ENCODE measurements at regions not wholly inside any gene's neighbourhood (a gene's known extent, or its start where the extent isn't known, plus 50 kb on each side); places are given as distances from the start of the nearest gene placed in this dataset.

DNA sequence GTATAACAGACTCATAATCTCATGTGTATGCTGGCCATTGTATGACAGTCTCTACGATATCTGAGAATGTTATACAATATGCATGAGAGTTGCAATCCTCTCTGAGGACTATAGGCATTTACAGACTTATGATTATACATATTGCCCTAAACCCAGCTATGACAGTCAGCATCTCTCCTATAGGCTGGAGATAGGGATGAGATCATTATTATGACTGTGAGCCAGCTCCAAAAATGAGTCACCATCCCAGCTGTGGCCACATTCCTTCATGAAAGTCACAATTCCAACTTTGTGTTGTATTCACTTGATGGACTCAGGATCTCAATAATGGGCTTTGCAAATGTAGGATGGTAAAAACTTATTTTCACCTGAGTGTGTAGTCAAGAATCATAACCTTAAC lies 1024.5 kb upstream of the AMELY start:
- no peak overlapping the region for H3K4me2 ChIP-seq (ENCODE audit: low read length)
- no peak overlapping the region for H2AFZ ChIP-seq (ENCODE audit: low read length)
- H4K20me1 ChIP-seq (ENCODE audit: insufficient read depth, low read length) = no peaks in the 10 kb centered on the region
- H3F3A ChIP-seq (ENCODE audit: insufficient read depth, low read length) = no peaks in the 10 kb centered on the region
- no peaks in the 10 kb centered on the region for H3K27me3 ChIP-seq (ENCODE audit: insufficient read depth, low read length)
- no peaks in the 10 kb centered on the region for H3K36me3 ChIP-seq (ENCODE audit: insufficient read depth, low read length)
- H3K79me2 ChIP-seq (ENCODE audit: insufficient read depth, low read length) = no peaks in the 10 kb centered on the region
- H3K27ac ChIP-seq (ENCODE audit: low read depth, low read length, poor library complexity, severe bottlenecking) = no peak overlapping the region
- H3K4me3 ChIP-seq (ENCODE audit: low read depth, low read length, poor library complexity, severe bottlenecking) = no peak overlapping the region
- no peaks in the 10 kb centered on the region for H3K9me2 ChIP-seq (ENCODE audit: low read depth, low read length)
- H3K9ac ChIP-seq (ENCODE audit: low read length) = no peak overlapping the region
- TF ChIP-seq, protein P1, sequence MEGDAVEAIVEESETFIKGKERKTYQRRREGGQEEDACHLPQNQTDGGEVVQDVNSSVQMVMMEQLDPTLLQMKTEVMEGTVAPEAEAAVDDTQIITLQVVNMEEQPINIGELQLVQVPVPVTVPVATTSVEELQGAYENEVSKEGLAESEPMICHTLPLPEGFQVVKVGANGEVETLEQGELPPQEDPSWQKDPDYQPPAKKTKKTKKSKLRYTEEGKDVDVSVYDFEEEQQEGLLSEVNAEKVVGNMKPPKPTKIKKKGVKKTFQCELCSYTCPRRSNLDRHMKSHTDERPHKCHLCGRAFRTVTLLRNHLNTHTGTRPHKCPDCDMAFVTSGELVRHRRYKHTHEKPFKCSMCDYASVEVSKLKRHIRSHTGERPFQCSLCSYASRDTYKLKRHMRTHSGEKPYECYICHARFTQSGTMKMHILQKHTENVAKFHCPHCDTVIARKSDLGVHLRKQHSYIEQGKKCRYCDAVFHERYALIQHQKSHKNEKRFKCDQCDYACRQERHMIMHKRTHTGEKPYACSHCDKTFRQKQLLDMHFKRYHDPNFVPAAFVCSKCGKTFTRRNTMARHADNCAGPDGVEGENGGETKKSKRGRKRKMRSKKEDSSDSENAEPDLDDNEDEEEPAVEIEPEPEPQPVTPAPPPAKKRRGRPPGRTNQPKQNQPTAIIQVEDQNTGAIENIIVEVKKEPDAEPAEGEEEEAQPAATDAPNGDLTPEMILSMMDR (IDR thresholded peaks at IDR 0.05; ENCODE audit: low read length) = no peak
- TF ChIP-seq EZH2 (IDR thresholded peaks at IDR 0.05; ENCODE audit: borderline replicate concordance, low read length) = no peak
- no peaks in the 10 kb centered on the region for H3K9me3 ChIP-seq (ENCODE audit: low read length)
- H3K4me1 ChIP-seq (ENCODE audit: insufficient read depth, low read length, severe bottlenecking) = peaks cover 6% of the 10 kb centered on the region

DNA sequence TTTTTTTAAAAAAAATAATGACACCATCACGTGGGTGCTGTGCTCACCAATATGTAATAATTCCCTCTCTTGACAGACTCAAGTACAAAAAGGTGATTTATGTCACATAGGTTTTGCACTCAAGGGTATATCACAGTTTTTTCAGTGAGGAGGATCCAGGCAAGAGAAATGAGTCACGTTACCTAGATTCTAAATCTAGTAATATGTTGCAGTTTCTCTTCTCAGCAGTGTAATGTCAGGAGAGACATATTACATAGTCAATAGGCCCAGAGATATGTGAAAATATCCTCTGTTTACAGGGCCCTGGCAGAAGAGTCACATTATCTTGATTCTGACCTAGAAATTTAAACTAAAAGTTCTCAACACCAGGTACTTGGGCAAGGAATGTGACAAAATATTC lies 1024.1 kb upstream of the AMELY start:
- no peaks in the 10 kb centered on the region for H3K36me3 ChIP-seq (ENCODE audit: insufficient read depth, low read length)
- no peaks in the 10 kb centered on the region for H4K20me1 ChIP-seq (ENCODE audit: insufficient read depth, low read length)
- H3K9ac ChIP-seq (ENCODE audit: low read length) = no peak overlapping the region
- H3K9me3 ChIP-seq (ENCODE audit: low read length) = no peaks in the 10 kb centered on the region
- no peaks in the 10 kb centered on the region for H3K79me2 ChIP-seq (ENCODE audit: insufficient read depth, low read length)
- no peaks in the 10 kb centered on the region for H3K9me2 ChIP-seq (ENCODE audit: low read depth, low read length)
- peaks cover 6% of the 10 kb centered on the region for H3K4me1 ChIP-seq (ENCODE audit: insufficient read depth, low read length, severe bottlenecking)
- H3F3A ChIP-seq (ENCODE audit: insufficient read depth, low read length) = no peaks in the 10 kb centered on the region
- H3K4me2 ChIP-seq (ENCODE audit: low read length) = no peak overlapping the region
- no peak overlapping the region for H3K27ac ChIP-seq (ENCODE audit: low read depth, low read length, poor library complexity, severe bottlenecking)
- no peaks in the 10 kb centered on the region for H3K27me3 ChIP-seq (ENCODE audit: insufficient read depth, low read length)
- no peak overlapping the region for H2AFZ ChIP-seq (ENCODE audit: low read length)
- TF ChIP-seq EZH2 (IDR thresholded peaks at IDR 0.05; ENCODE audit: borderline replicate concordance, low read length) = no peak
- TF ChIP-seq, protein P1 (IDR thresholded peaks at IDR 0.05; ENCODE audit: low read length) = no peak
- H3K4me3 ChIP-seq (ENCODE audit: low read depth, low read length, poor library complexity, severe bottlenecking) = no peak overlapping the region

DNA sequence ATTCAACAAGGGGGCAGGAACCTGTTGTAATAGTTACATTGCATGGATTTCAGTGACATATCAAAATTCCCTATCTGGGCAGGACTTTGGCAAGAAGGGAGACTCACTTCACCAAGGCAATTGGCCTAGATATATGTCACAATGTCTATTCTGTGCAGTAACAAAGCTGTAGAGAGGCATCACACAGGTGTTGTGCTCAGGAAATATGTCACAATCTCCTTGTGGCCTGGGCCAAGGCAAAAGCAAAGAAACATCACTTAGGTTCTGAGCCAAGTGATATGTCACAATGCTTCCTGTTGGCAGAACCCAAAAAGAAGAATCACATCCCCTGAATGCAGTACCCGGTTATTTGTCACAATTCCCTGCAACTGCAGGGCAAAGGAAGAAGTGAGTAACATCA lies 1020.9 kb upstream of the AMELY start:
- Histone ChIP-seq H3K79me2 (ENCODE audit: insufficient read depth, low read length) (no peaks in the 10 kb centered on the region), H3K4me1 (ENCODE audit: insufficient read depth, low read length, severe bottlenecking) (no peaks in the 10 kb centered on the region), H3K27ac (ENCODE audit: low read depth, low read length, poor library complexity, severe bottlenecking) (no peak overlapping the region), H3K9me2 (ENCODE audit: low read depth, low read length) (no peaks in the 10 kb centered on the region), H3K9ac (ENCODE audit: low read length) (no peak overlapping the region), H3K36me3 (ENCODE audit: insufficient read depth, low read length) (no peaks in the 10 kb centered on the region), H3K9me3 (ENCODE audit: low read length) (no peaks in the 10 kb centered on the region), H2AFZ (ENCODE audit: low read length) (no peak overlapping the region), H3K27me3 (ENCODE audit: insufficient read depth, low read length) (no peaks in the 10 kb centered on the region), H3K4me2 (ENCODE audit: low read length) (no peak overlapping the region), H4K20me1 (ENCODE audit: insufficient read depth, low read length) (no peaks in the 10 kb centered on the region), H3K4me3 (ENCODE audit: low read depth, low read length, poor library complexity, severe bottlenecking) (no peak overlapping the region), H3F3A (ENCODE audit: insufficient read depth, low read length) (no peaks in the 10 kb centered on the region)
- TF ChIP-seq, protein P1 (IDR thresholded peaks at IDR 0.05; ENCODE audit: low read length) = no peak
- TF ChIP-seq EZH2 (IDR thresholded peaks at IDR 0.05; ENCODE audit: borderline replicate concordance, low read length) = no peak
